Fibroblast of lung (primary cell): ENCODE measurements at regions not wholly inside any gene's neighbourhood (a gene's known extent, or its start where the extent isn't known, plus 50 kb on each side); places are given as distances from the start of the nearest gene placed in this dataset.

Experiments
- CTCF ChIP-seq, 2 donors: IDR thresholded peaks in 1 of 2; conservative IDR thresholded peaks in 1 of 2; 1 replicate in 1 of 2; 2 replicates in 1 of 2; pipeline ENCODE4 v1.5.1; 2011 to 2012; ENCODE audit warnings: low read length in 2 of 2, control low read depth in 1 of 2, inconsistent platforms in 1 of 2, low read depth in 1 of 2, mild to moderate bottlenecking in 1 of 2
- EZH2 ChIP-seq: IDR thresholded peaks from 2 replicates; pipeline ENCODE4 v1.5.1; 2012; ENCODE audit warnings: low read length, control low read depth, mild to moderate bottlenecking; ENCODE audit errors: missing control alignments

DNA sequence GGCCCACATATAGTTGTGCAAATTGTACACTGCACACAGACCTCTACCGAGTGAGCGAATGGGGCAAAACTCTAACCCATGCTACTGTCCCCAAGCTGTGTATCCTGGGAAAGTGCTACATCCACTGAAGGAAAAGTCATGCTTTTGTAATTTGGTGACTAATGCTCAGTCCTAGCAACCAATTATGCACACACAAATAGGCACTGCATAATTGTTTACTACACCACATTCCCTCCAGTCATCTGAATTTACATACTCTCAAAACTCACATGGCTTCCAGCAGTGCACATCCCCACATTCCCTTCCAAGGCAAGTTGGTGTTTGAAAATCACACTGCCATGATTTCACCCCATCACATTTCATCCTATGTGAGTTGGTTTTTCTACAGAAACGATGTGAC lies 125.9 kb upstream of the OSMR start:
- TF ChIP-seq CTCF (conservative IDR thresholded peaks at IDR 0.05 in 1 of 2, IDR thresholded peaks at IDR 0.05 in 1 of 2; ENCODE audit: low read depth in 1 of 2, low read length in 2 of 2) (no peak), EZH2 (no peak)
